ENCODE measurements at regions not wholly inside any gene's neighbourhood (a gene's known extent, or its start where the extent isn't known, plus 50 kb on each side); places are given as distances from the start of the nearest gene placed in this dataset.
A peak's percentile ranks its signal among the peaks of the same experiment; 100 is the strongest.

- no peaks in the 10 kb centered on the region for H3K36me3 ChIP-seq
- no peaks in the 10 kb centered on the region for H3K27me3 ChIP-seq
- TF ChIP-seq EP300 (IDR thresholded peaks at IDR 0.05), result no peak
- no peak for TF ChIP-seq POLR2AphosphoS5 (IDR thresholded peaks at IDR 0.05)
- TF ChIP-seq, protein P1, sequence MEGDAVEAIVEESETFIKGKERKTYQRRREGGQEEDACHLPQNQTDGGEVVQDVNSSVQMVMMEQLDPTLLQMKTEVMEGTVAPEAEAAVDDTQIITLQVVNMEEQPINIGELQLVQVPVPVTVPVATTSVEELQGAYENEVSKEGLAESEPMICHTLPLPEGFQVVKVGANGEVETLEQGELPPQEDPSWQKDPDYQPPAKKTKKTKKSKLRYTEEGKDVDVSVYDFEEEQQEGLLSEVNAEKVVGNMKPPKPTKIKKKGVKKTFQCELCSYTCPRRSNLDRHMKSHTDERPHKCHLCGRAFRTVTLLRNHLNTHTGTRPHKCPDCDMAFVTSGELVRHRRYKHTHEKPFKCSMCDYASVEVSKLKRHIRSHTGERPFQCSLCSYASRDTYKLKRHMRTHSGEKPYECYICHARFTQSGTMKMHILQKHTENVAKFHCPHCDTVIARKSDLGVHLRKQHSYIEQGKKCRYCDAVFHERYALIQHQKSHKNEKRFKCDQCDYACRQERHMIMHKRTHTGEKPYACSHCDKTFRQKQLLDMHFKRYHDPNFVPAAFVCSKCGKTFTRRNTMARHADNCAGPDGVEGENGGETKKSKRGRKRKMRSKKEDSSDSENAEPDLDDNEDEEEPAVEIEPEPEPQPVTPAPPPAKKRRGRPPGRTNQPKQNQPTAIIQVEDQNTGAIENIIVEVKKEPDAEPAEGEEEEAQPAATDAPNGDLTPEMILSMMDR (IDR thresholded peaks at IDR 0.05), result no peak
- TF ChIP-seq POLR2A (IDR thresholded peaks at IDR 0.05), result no peak
- peak overlapping the region in 2 of 4 donors; percentile 41 to 68 for H3K27ac ChIP-seq
- no peak for ATAC-seq
- no peaks in the 10 kb centered on the region for H3K4me1 ChIP-seq
- WGBS, 2 donors (ENCODE audit: low coverage in 1 of 2), result 50 to 60% methylated on average over 1 of the region's 5 CpGs
- no peak overlapping the region for H3K4me3 ChIP-seq
- H3K9me3 ChIP-seq, result peaks cover 0 to 8% (median 0%) of the 10 kb centered on the region in 3 donors
These were observed 330.3 kb downstream of the TRIM36 start for GRCh38 chr5:114839360-114839759.

GRCh38 chr5:114838937-114839336, 330.8 kb downstream of the TRIM36 start:
- Histone ChIP-seq H3K27ac (peak overlapping the region in 1 of 4 donors; percentile 68), H3K9me3 (peaks cover 0 to 4% (median 0%) of the 10 kb centered on the region in 3 donors)
- TF ChIP-seq, protein P1 (IDR thresholded peaks at IDR 0.05), result no peak
- TF ChIP-seq POLR2AphosphoS5 (IDR thresholded peaks at IDR 0.05) (no peak), POLR2A (IDR thresholded peaks at IDR 0.05) (no peak), EP300 (IDR thresholded peaks at IDR 0.05) (no peak)

DNA sequence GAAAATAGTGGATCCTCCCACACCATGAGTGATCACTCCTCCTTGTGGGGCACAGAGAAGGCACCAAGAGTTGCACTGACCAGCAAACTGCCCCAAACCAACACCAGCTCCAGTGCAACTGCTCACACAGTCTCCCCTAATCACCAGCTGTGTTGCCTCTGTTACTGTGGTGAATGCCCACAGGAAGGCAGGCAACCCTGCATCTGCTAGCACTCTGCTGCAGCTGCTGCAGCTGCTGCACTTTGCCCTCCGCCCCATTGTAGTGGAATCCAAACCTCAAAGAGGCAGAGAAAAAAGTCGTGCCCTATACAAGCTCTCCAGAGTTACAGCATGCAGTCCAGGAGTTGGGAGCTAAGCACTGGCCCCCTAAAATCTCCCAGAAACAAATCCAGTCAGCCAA, 339.6 kb downstream of the TRIM36 start:
- ATAC-seq, result no peak
- no peak overlapping the region for H3K4me3 ChIP-seq
- TF ChIP-seq POLR2AphosphoS5 (IDR thresholded peaks at IDR 0.05), result no peak
- TF ChIP-seq POLR2A (IDR thresholded peaks at IDR 0.05), result no peak
- TF ChIP-seq, protein P1 (IDR thresholded peaks at IDR 0.05), result no peak
- no peak for TF ChIP-seq EP300 (IDR thresholded peaks at IDR 0.05)
- no peak overlapping the region for H3K27ac ChIP-seq
- H3K27me3 ChIP-seq, result no peaks in the 10 kb centered on the region
- 40 to 60% methylated on average over 1 of the region's 2 CpGs for WGBS, 2 donors (ENCODE audit: low coverage in 1 of 2)
- H3K4me1 ChIP-seq, result no peaks in the 10 kb centered on the region
- H3K9me3 ChIP-seq, result peaks cover 0 to 17% (median 0%) of the 10 kb centered on the region in 3 donors
- H3K36me3 ChIP-seq, result no peaks in the 10 kb centered on the region

More at GRCh38 chr5:114838937-114839336, 330.8 kb downstream of the TRIM36 start:
- H3K4me1 ChIP-seq, result no peaks in the 10 kb centered on the region
- peak; percentile 34 for ATAC-seq
- H3K27me3 ChIP-seq, result no peaks in the 10 kb centered on the region
- H3K4me3 ChIP-seq, result no peak overlapping the region
- no peaks in the 10 kb centered on the region for H3K36me3 ChIP-seq
- 29 to 86% methylated on average over 1 of the region's 2 CpGs for WGBS, 2 donors (ENCODE audit: low coverage in 1 of 2)

DNA sequence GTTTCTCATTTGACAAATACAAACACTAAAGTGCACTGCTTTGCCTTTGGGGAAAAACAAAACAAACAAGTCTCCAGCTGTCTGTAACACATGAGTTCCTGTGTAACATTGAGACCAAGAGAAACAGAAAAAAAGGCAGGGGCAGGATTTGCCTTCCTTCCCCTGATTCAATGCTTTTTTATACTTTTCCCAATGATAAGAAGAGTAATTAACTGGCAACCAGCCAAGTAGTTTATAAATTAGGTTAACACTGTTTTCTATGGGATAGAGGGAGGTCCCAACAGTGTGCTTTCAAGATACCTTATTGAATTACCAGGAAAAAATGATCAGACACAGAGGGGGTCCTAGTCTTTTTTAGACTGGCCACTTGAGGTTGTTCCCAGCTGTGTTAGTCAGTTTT, 346.8 kb downstream of the TRIM36 start:
- no peaks in the 10 kb centered on the region for H3K36me3 ChIP-seq
- peaks cover 0 to 28% (median 0%) of the 10 kb centered on the region in 3 donors for H3K9me3 ChIP-seq
- TF ChIP-seq, protein P1 (IDR thresholded peaks at IDR 0.05), result no peak
- TF ChIP-seq POLR2A (IDR thresholded peaks at IDR 0.05), result no peak
- no peak for TF ChIP-seq POLR2AphosphoS5 (IDR thresholded peaks at IDR 0.05)
- no peak for TF ChIP-seq EP300 (IDR thresholded peaks at IDR 0.05)
- no peak for ATAC-seq
- no peak overlapping the region for H3K27ac ChIP-seq
- H3K4me3 ChIP-seq, result no peak overlapping the region
- H3K4me1 ChIP-seq, result no peaks in the 10 kb centered on the region
- H3K27me3 ChIP-seq, result no peaks in the 10 kb centered on the region

GRCh38 chr5:114822436-114822835, 347.3 kb downstream of the TRIM36 start:
- Histone ChIP-seq H3K4me3 (no peak overlapping the region), H3K27me3 (no peaks in the 10 kb centered on the region), H3K27ac (no peak overlapping the region), H3K9me3 (peaks cover 0 to 28% (median 0%) of the 10 kb centered on the region in 3 donors), H3K36me3 (no peaks in the 10 kb centered on the region), H3K4me1 (no peaks in the 10 kb centered on the region)
- 23 to 33% methylated on average over 1 of the region's 1 CpG for WGBS, 2 donors (ENCODE audit: low coverage in 1 of 2)
- no peak for ATAC-seq
- no peak for TF ChIP-seq POLR2A (IDR thresholded peaks at IDR 0.05)
- no peak for TF ChIP-seq POLR2AphosphoS5 (IDR thresholded peaks at IDR 0.05)
- TF ChIP-seq, protein P1 (IDR thresholded peaks at IDR 0.05), result no peak
- no peak for TF ChIP-seq EP300 (IDR thresholded peaks at IDR 0.05)
